GM18907 (cell line): ENCODE measurements at regions not wholly inside any gene's neighbourhood (a gene's known extent, or its start where the extent isn't known, plus 50 kb on each side); places are given as distances from the start of the nearest gene placed in this dataset.
"Not testable (repeated sequence)": the region's sequence is repeated elsewhere in the genome, so short reads cannot be mapped to it uniquely, and the experiment has no call there.

Source experiments
- ATAC-seq: cut with Tn5 transposase; IDR thresholded peaks from one replicate; pipeline ENCODE4 v1.9.1; 2021; ENCODE audit warnings: mild to moderate bottlenecking, moderate library complexity; ENCODE audit not compliant: unreplicated experiment

DNA sequence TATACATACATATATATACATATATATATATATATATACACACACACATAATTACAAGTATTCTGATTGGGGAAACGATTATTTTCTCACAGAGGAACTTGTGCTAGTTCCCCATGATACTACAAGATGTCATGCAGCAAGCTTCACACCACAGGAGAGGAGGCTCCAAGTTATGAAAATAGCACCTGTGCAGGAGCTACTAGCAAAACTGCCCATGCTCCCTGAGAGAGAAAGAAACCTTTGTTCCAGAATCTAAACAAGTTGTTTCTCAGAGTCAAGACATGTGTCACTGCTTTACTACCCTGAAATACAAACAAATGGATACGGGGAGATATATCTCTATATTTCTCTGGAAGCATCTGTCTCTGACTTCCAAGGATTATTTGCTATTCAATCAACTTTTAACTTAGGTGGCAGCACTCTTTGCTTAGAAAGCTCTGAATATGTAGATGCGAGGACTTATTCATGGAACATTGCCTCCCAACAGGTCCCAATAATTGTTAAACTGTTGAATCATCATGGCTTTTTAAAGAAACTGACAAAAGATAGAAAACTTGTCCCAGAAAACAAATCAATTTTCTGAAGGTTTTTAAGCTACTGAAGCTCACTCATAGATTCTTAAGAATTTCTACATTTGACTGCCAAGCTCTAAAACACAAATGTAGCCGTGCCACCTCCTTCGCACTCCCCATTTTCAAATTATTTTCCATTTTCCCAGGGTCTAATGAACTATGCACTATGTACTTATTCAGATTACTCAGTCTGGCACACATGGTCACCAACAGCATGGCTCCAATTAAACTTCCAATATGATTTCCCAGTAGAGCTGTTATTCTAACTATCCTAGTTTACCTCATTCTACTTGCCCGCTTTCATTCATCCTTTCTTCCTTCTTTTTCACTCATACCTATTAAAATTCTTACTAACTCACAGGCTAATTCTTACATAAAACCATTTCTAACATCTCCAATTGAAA, 929.1 kb downstream of the LTN1 start:
- ATAC-seq = no peak

DNA sequence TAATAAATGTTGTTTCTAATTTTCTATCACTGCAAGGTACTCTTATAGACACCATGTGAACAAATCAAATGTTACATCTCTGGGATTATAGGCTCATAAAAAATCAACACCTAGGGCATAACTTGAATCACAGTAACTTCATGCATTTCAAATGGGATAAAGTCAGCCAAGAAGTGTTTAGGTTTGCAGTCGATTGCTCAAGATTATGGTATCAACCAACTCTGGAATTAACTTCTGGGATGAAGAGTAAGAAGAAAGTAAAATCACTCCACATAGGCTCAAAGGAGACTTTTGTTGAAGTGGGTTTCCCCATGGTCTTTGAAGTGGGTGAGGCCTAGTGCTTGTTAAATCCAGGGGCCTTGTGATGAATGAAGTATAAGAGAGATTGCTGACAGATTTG, 939.7 kb downstream of the LTN1 start:
- not testable (repeated sequence) for ATAC-seq

DNA sequence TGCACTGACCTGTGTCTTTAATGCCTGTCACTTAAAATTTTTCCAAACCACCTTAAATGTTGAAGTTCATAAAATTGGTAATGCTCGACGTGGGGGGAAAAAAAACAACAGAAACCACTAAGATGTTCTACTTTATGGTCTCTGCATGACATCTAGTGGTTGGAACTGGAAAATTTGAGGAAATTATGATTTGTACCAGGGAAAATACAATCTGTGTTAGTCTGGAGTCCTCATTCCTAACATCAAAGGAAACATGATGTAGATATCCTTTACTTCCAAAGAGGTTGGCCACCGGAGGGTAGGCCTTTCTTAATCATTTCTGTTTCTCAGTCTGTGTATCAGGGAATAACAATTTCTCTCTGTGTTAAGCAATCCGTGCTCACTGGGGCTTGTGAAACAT, 941.0 kb downstream of the LTN1 start:
- not testable (repeated sequence) for ATAC-seq

DNA sequence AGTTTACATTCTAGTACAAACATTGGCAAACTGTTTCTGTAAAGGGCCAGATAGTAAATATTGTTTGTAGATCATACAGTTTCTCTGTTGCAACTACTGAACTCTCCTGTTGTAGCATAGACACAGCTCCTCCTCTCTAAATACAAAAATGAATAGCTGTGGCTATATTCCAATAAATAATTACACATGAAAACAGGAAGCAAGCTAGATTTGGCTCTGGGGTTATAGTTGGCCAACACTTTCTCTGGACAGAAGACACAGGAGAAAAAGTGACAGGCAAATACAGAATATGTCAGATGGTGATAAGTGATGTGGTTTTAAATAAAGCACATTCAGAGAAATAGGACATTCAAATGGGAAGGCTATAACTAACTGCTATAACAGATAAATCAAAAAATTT, 957.0 kb downstream of the LTN1 start:
- not testable (repeated sequence) for ATAC-seq

DNA sequence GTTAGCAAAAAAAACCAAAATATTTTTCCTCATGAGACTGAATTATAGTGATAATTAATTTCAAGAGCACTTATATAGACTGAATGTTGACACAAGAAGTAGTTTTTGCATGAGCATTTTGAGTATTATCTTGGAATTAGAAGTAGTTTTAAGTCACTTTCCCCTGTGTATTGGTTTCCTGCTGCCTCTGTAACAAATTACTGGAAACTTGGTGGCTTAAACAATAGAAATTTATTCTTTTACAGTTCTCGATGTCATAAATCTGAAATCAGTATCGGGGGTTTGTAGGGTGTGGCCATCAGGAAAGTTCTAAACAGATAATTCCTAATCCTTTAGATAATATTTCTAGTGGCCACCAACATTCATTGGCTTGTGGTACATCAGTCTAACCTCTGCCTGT, 957.8 kb downstream of the LTN1 start:
- not testable (repeated sequence) for ATAC-seq

- ATAC-seq = not testable (repeated sequence)
These were observed 958.3 kb downstream of the LTN1 start for GRCh38 chr21:28034334-28034733.

DNA sequence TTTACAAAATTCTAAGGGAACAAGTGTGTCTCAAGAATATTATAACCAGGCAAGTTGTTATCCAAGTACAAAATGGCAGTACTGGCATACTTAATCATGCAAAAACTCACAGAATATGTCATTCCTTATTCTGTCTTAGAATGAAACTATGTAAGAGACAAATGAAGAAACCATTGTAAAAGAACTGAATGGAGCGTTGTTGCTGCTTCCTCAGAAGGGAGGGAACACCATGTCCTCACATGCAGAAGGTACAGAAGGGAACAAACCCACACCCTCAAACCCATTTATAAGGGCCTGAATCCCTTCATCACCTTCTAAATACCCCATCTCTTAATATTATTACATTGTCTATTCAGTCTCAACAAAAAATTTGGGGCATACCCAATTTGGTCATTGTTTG, 960.0 kb downstream of the LTN1 start:
- not testable (repeated sequence) for ATAC-seq

GRCh38 chr21:28031066-28031465, 961.6 kb downstream of the LTN1 start:
- not testable (repeated sequence) for ATAC-seq

- ATAC-seq = no peak
These were observed 967.6 kb downstream of the LTN1 start for GRCh38 chr21:28025111-28025510.

- ATAC-seq = no peak
These were observed 973.7 kb downstream of the LTN1 start for GRCh38 chr21:28018741-28019669.

DNA sequence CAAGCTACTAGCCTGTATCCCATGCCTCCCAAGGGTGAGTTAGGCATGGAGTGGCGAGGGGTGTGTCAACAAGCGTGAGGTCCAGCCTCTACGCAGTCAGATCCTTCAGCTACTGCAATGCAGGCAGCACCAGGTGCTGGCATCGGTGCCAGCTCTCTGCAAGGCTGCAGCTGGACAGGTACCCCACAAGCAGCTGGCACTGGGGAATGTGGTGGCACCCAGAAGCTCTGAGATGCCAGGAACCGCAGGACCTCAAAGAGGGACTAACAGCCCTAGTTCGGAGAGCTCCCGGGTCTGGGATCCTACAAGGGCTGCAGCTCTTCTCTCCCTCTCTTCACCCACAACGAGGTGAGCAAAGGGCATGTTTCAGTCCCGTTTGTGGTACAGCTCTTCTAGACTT, 974.5 kb downstream of the LTN1 start:
- ATAC-seq = no peak

- ATAC-seq = no peak
These were observed 976.1 kb downstream of the LTN1 start for GRCh38 chr21:28016571-28016970.

- not testable (repeated sequence) for ATAC-seq
These were observed 979.6 kb downstream of the LTN1 start for GRCh38 chr21:28013123-28013522.

- ATAC-seq = not testable (repeated sequence)
These were observed 980.7 kb downstream of the LTN1 start for GRCh38 chr21:28011970-28012369.

DNA sequence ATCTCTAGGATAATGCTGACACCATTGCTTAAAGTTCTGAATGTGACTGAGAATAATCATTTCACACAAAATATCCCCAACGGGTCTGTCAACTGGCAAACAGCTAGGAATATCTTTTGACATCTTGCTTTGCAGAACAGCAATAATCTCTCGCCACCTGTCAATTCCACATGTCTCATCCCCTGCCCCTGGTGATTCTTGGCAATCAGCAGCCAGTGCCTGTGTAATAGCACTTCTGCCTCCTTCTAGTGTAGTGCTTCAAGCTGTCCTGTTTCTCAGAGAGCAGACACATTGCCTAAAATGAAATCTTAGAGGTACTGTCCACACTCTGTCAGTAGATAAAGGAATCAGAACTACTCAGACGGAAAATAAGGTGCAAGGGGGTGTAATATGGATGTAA, 984.4 kb downstream of the LTN1 start:
- ATAC-seq = not testable (repeated sequence)

DNA sequence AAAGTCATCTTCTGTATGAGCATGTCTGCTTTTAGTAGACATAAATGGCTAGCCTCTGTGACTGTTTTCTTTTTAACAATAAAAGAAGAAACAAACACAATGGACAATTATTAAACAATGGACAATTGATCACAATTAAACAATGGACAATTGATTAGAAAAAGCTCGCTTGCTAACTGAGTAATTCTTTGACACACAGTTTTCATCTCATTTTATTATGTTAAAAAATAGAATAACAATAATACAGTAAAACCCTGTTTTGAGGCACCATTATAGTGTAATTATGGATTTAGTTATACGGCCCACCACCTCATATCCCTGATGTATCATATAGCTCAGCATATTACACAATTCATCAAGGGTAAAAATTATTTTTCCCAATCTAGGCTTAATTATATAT, 989.0 kb downstream of the LTN1 start:
- ATAC-seq = not testable (repeated sequence)

DNA sequence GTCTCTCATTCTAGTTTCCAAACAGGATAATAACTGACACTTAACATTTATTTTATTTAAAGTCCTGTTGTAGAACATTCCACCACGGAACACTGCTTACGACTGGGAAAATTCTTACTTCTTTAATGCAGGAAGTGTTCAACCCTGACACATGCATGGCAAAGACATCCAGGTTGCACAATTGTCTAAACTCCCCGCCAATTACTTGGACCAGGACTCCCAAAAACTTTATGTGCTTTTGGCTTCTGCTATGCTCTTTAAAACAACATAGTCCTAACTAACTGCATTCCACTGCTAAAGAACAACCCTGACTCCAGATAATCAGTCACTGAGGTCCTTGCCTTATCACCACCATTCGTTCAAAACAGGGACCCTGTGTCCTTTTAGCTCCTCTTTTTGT, 995.8 kb downstream of the LTN1 start:
- ATAC-seq = not testable (repeated sequence)

DNA sequence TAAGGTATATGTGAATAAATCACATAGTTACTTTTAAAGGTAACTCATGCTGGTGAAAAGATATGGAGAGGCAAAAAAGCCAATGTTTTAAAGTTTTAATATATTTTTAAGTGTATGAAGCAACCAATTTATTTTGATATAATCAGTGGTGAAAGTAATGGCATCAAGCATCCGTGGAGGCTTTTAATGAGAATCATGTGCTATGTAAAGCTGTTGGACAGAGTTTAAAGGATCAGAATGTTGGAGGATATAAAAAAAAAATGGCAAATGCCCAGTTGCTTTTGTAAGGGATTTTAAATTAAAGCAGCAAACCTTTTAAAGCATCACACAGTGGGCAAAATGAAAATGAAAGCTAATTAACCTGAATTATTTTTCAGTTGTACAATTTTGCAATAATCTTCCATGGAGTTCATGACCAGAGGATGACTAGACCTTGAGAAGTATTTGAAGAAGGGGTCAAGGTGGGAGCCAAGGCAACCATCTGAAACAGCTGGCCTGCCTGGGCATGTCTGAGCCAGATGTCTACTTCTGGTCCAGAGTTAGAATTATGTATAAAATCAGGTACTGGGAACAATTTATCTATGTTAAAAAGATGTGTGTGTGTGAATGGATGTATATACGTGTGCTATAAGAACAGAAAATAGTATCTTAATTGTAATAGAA, 1007.9 kb downstream of the LTN1 start:
- ATAC-seq = not testable (repeated sequence)

DNA sequence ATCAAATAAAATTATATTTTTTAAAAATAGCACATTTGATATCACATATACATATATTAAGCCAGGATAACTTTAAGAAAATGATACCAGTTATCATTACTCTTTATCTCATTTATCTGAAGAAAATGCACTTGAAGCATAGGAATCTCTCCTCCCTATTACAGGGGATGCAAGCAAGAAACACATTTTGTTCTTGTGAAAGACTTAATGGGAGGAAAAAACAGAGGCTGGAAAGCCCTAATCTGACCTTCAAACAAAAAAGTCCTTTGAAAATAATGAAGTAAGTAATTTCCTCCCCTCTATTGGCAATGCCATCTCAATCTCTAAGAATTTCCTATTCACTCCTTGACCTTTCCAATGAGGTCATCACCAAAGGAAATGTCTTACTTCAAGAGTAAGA, 1012.6 kb upstream of the ADAMTS5 start:
- not testable (repeated sequence) for ATAC-seq

GRCh38 chr21:27975514-27975913, 1008.6 kb upstream of the ADAMTS5 start:
- no peak for ATAC-seq

- not testable (repeated sequence) for ATAC-seq
These were observed 1007.3 kb upstream of the ADAMTS5 start for GRCh38 chr21:27974152-27974551.
